H1 (cell line): ENCODE measurements at regions not wholly inside any gene's neighbourhood (a gene's known extent, or its start where the extent isn't known, plus 50 kb on each side); places are given as distances from the start of the nearest gene placed in this dataset.

Experiments
- CTCF ChIA-PET: fragments of 300-600 bp; sonication (Branson Sonifier 250); formaldehyde crosslinking; loops from one replicate; lab custom pipeline; 2021; ENCODE audit not compliant: partially characterized antibody; lab: Charles Lee
- POLR2A ChIA-PET: fragments of 300-600 bp; sonication (Branson Sonifier 250); formaldehyde crosslinking; loops from one replicate; lab custom pipeline; 2021; ENCODE audit warnings: inconsistent platforms; ENCODE audit not compliant: partially characterized antibody; lab: Charles Lee
- DNase-seq, 2 experiments: peaks; one replicate each; pipeline versions ENCODE4 v3.0.0 to v3.0.0-alpha.2; 2010 to 2022; ENCODE audit warnings: low spot score in 2 of 2, low read depth in 1 of 2, mixed read lengths in 1 of 2
- FAIRE-seq: peaks from 2 replicates; lab custom pipeline; 2011; peaks lifted over from hg19 to GRCh38; lab: Jason Lieb, UNC
- H2AFZ ChIP-seq: 2 replicates; pipeline ENCODE4 v1.8.1; 2012; ENCODE audit warnings: low read length, inconsistent platforms
- H2AK5ac ChIP-seq: 2 replicates; pipeline ENCODE4 v1.6.1; 2013; ENCODE audit warnings: low read depth, low read length
- H2BK120ac ChIP-seq: replicated peaks from 2 replicates; pipeline ENCODE3; 2013; ENCODE audit warnings: low read depth, low read length, inconsistent platforms
- H2BK12ac ChIP-seq: 2 replicates; pipeline ENCODE4 v1.6.1; 2013; ENCODE audit warnings: low read depth, low read length
- H2BK15ac ChIP-seq: 2 replicates; pipeline ENCODE4 v1.6.1; 2013; ENCODE audit warnings: low read length
- H2BK20ac ChIP-seq: 2 replicates; pipeline ENCODE4 v1.6.1; 2013; ENCODE audit warnings: low read length
- H2BK5ac ChIP-seq: 2 replicates; pipeline ENCODE4 v1.6.1; 2013; ENCODE audit warnings: low read depth, low read length
- H3K14ac ChIP-seq: 2 replicates; pipeline ENCODE4 v1.6.1; 2013; ENCODE audit warnings: inconsistent platforms; ENCODE audit not compliant: insufficient read length
- H3K18ac ChIP-seq: 2 replicates; pipeline ENCODE4 v1.6.1; 2013; ENCODE audit warnings: low read length; ENCODE audit errors: extremely low read depth
- H3K23ac ChIP-seq: 2 replicates; pipeline ENCODE4 v1.6.1; 2013; ENCODE audit warnings: inconsistent platforms; ENCODE audit not compliant: insufficient read length
- H3K23me2 ChIP-seq: 2 replicates; pipeline ENCODE4 v1.6.1; 2013; ENCODE audit warnings: low read depth, low read length
- H3K27ac ChIP-seq: 2 replicates; pipeline ENCODE4 v1.6.1; 2011; ENCODE audit warnings: low read depth, low read length, inconsistent platforms
- H3K27me3 ChIP-seq, 4 experiments: replicated peaks in 1 of 4; 1 replicate in 1 of 4; 2 replicates in 3 of 4; pipeline versions ENCODE4 v1.6.1 to v1.8.1; 2011 to 2013; ENCODE audit warnings: low read length in 3 of 4, mild to moderate bottlenecking in 3 of 4, inconsistent platforms in 2 of 4, mixed read lengths in 2 of 4, moderate library complexity in 1 of 4; ENCODE audit not compliant: control insufficient read depth in 3 of 4, insufficient read depth in 3 of 4; ENCODE audit errors: extremely low read depth in 1 of 4
- H3K36me3 ChIP-seq, 4 experiments: 2 replicates each; pipeline versions ENCODE4 v1.6.1 to v1.8.1; 2011 to 2013; ENCODE audit warnings: mild to moderate bottlenecking in 4 of 4, low read length in 3 of 4, moderate library complexity in 2 of 4, control low read depth in 1 of 4, inconsistent platforms in 1 of 4; ENCODE audit not compliant: insufficient read depth in 4 of 4, control insufficient read depth in 2 of 4
- H3K4ac ChIP-seq: replicated peaks from 2 replicates; pipeline ENCODE3; 2013; ENCODE audit warnings: low read length, low read depth, mixed read lengths, inconsistent platforms; ENCODE audit not compliant: insufficient read length
- H3K4me1 ChIP-seq, 4 experiments: replicated peaks in 1 of 4; 1 replicate in 1 of 4; 2 replicates in 3 of 4; pipeline versions ENCODE4 v1.6.1 to v1.8.1; 2011 to 2013; ENCODE audit warnings: low read length in 3 of 4, inconsistent platforms in 2 of 4, mixed read lengths in 1 of 4; ENCODE audit not compliant: insufficient read depth in 4 of 4, control insufficient read depth in 3 of 4
- H3K4me2 ChIP-seq, 2 experiments: 2 replicates each; pipeline versions ENCODE4 v1.6.1 to v1.8.1; 2011 to 2013; ENCODE audit warnings: low read depth in 2 of 2, low read length in 2 of 2, control low read depth in 1 of 2, inconsistent platforms in 1 of 2, mild to moderate bottlenecking in 1 of 2; ENCODE audit not compliant: insufficient read depth in 1 of 2
- H3K4me3 ChIP-seq, 4 experiments: fragments of 200-600, 300-600 bp in 1 of 4; sonication (generic), shearing (Covaris generic), sonication (Bioruptor Twin) in 1 of 4; 2 replicates each; pipeline versions ENCODE4 v1.5.1 to v1.8.1; 2011 to 2016; ENCODE audit warnings: low read length in 4 of 4, low read depth in 3 of 4, control low read depth in 2 of 4, inconsistent platforms in 2 of 4, mild to moderate bottlenecking in 2 of 4, mixed read lengths in 1 of 4, moderate library complexity in 1 of 4; ENCODE audit not compliant: insufficient read depth in 2 of 4; ENCODE audit errors: extremely low read depth in 1 of 4
- H3K56ac ChIP-seq: replicated peaks from 2 replicates; pipeline ENCODE3; 2013; ENCODE audit warnings: low read depth, mild to moderate bottlenecking, mixed read lengths, low read length, inconsistent platforms; ENCODE audit not compliant: insufficient read length
- H3K79me1 ChIP-seq: 2 replicates; pipeline ENCODE4 v1.6.1; 2013; ENCODE audit warnings: low read depth, low read length, control low read depth
- H3K79me2 ChIP-seq, 2 experiments: 2 replicates each; pipeline versions ENCODE4 v1.6.1 to v1.8.1; 2012 to 2013; ENCODE audit warnings: low read length in 2 of 2, mild to moderate bottlenecking in 2 of 2, inconsistent platforms in 1 of 2; ENCODE audit not compliant: insufficient read depth in 2 of 2, control insufficient read depth in 1 of 2
- H3K9ac ChIP-seq, 4 experiments: replicated peaks in 1 of 4; 1 replicate in 1 of 4; 2 replicates in 3 of 4; pipeline versions ENCODE4 v1.6.1 to v1.8.1; 2011 to 2013; ENCODE audit warnings: low read depth in 3 of 4, low read length in 3 of 4, control low read depth in 2 of 4, mild to moderate bottlenecking in 2 of 4, moderate library complexity in 2 of 4, inconsistent platforms in 1 of 4; ENCODE audit errors: extremely low read depth in 1 of 4
- H3K9me3 ChIP-seq, 2 experiments: 2 replicates each; pipeline versions ENCODE4 v1.6.1 to v1.8.1; 2012 to 2013; ENCODE audit warnings: mild to moderate bottlenecking in 2 of 2, moderate library complexity in 2 of 2, control low read depth in 1 of 2, inconsistent platforms in 1 of 2, low read depth in 1 of 2, low read length in 1 of 2, mixed read lengths in 1 of 2; ENCODE audit not compliant: insufficient read depth in 2 of 2
- H4K20me1 ChIP-seq, 2 experiments: replicated peaks in 1 of 2; 2 replicates each; pipeline versions ENCODE3 to v1.8.1; 2011 to 2013; ENCODE audit warnings: inconsistent platforms in 2 of 2, low read length in 2 of 2, mild to moderate bottlenecking in 1 of 2; ENCODE audit not compliant: insufficient read depth in 2 of 2, control insufficient read depth in 1 of 2
- H4K5ac ChIP-seq: 2 replicates; pipeline ENCODE4 v1.6.1; 2013; ENCODE audit warnings: low read length, low read depth, mixed read lengths, inconsistent platforms; ENCODE audit not compliant: insufficient read length
- H4K8ac ChIP-seq: 2 replicates; pipeline ENCODE4 v1.8.0; 2013; ENCODE audit warnings: mild to moderate bottlenecking, moderate library complexity, low read length, inconsistent platforms; ENCODE audit not compliant: insufficient read depth; ENCODE audit errors: extremely low read depth
- H4K91ac ChIP-seq: replicated peaks from 2 replicates; pipeline ENCODE3; 2013; ENCODE audit warnings: low read length, mixed read lengths, inconsistent platforms; ENCODE audit not compliant: insufficient read length
- SIX5 ChIP-seq: IDR thresholded peaks from 2 replicates; pipeline ENCODE4 v1.6.1; 2011; ENCODE audit warnings: mild to moderate bottlenecking, low read depth, low read length
- WGBS, 2 experiments: shearing (Covaris generic) in 1 of 2; methylation state at CpG; one replicate each; pipeline versions ENCODE4 v1.1.6 to v1.1.7; 2013 to 2015; ENCODE audit warnings: low lambda C conversion rate in 2 of 2, mixed read lengths in 2 of 2, inconsistent platforms in 1 of 2, low coverage in 1 of 2, missing lambda C conversion rate in 1 of 2; ENCODE audit not compliant: insufficient replicate concordance in 2 of 2, insufficient coverage in 1 of 2, insufficient read length in 1 of 2; ENCODE audit errors: extremely low coverage in 1 of 2, missing lambda C conversion rate in 1 of 2; 5-methylcytosine and 5-hydroxymethylcytosine counted together
- TF ChIP-seq, protein P1 (sequence below): IDR thresholded peaks from 2 replicates; pipeline ENCODE4 v1.6.1; 2011; ENCODE audit warnings: low read depth, mild to moderate bottlenecking, low read length; ENCODE audit not compliant: insufficient read depth

DNA sequence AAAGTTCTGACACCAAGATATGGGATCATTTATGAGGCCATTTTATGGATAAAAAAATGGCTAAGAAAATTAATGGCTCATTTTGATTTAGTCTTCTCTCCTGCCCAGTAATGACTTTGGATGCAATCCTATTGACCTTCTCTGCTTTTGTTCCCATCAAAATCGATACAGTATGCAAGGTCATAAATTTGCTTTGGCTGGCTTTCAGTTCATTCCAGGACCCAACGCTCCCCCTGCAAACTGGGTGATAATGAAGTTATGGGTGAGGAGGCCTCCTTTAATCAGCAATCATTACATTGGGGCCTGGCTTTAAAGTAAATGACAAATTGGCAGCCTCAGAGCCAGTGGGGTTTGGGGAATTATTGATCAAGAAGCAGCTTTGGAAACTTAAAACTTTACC lies 351.8 kb upstream of the GYPC start:
- Histone ChIP-seq H3K27ac (no peak overlapping the region), H2BK15ac (no peak overlapping the region), H3K56ac (no peak overlapping the region), H4K20me1 (no peaks in the 10 kb centered on the region), H4K8ac (no peak overlapping the region), H3K4me2 (no peak overlapping the region), H3K18ac (no peak overlapping the region), H3K9ac (no peak overlapping the region), H3K79me2 (no peaks in the 10 kb centered on the region), H3K9me3 (no peaks in the 10 kb centered on the region), H4K91ac (no peak overlapping the region), H3K23ac (no peak overlapping the region), H2BK20ac (no peak overlapping the region), H3K27me3 (no peaks in the 10 kb centered on the region), H3K4me1 (peaks cover 0 to 3% (median 0%) of the 10 kb centered on the region in 4 experiments; a peak in 2 of 7 replicates), H3K4me3 (no peak overlapping the region), H2BK5ac (no peak overlapping the region), H2AK5ac (no peak overlapping the region), H3K36me3 (no peaks in the 10 kb centered on the region), H3K79me1 (no peaks in the 10 kb centered on the region), H2AFZ (no peak overlapping the region), H2BK120ac (no peak overlapping the region), H4K5ac (no peak overlapping the region), H3K14ac (no peak overlapping the region), H3K4ac (no peak overlapping the region), H3K23me2 (no peaks in the 10 kb centered on the region), H2BK12ac (no peak overlapping the region)
- POLR2A ChIA-PET: no interaction called here
- WGBS, 2 experiments: 91% methylated on average over 2 of the region's 2 CpGs; no CpG with 5 or more reads in 1 of the 2 experiments
- CTCF ChIA-PET: no interaction called here
- DNase-seq: no peak
- TF ChIP-seq, protein P1, sequence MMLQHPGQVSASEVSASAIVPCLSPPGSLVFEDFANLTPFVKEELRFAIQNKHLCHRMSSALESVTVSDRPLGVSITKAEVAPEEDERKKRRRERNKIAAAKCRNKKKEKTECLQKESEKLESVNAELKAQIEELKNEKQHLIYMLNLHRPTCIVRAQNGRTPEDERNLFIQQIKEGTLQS: no peak
- TF ChIP-seq SIX5: no peak
- FAIRE-seq: no peak
